ENCODE measurements at regions not wholly inside any gene's neighbourhood (a gene's known extent, or its start where the extent isn't known, plus 50 kb on each side); places are given as distances from the start of the nearest gene placed in this dataset.

GRCh38 chr13:21837288-21837687 is 166.4 kb downstream of the FGF9 start:
- Mint-ChIP-seq H3K4me1 (peaks cover 59% of the 10 kb centered on the region), H3K4me3 (no peak overlapping the region), H3K27me3 (ENCODE audit: low read depth) (no peaks in the 10 kb centered on the region), H3K9me3 (no peaks in the 10 kb centered on the region), H3K36me3 (no peaks in the 10 kb centered on the region), H3K27ac (peak overlapping the region; percentile 95)
- TF ChIP-seq, protein P1, sequence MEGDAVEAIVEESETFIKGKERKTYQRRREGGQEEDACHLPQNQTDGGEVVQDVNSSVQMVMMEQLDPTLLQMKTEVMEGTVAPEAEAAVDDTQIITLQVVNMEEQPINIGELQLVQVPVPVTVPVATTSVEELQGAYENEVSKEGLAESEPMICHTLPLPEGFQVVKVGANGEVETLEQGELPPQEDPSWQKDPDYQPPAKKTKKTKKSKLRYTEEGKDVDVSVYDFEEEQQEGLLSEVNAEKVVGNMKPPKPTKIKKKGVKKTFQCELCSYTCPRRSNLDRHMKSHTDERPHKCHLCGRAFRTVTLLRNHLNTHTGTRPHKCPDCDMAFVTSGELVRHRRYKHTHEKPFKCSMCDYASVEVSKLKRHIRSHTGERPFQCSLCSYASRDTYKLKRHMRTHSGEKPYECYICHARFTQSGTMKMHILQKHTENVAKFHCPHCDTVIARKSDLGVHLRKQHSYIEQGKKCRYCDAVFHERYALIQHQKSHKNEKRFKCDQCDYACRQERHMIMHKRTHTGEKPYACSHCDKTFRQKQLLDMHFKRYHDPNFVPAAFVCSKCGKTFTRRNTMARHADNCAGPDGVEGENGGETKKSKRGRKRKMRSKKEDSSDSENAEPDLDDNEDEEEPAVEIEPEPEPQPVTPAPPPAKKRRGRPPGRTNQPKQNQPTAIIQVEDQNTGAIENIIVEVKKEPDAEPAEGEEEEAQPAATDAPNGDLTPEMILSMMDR (IDR thresholded peaks at IDR 0.05; ENCODE audit: unreplicated experiment), result no peak
- no peak for DNase-seq (ENCODE audit: low spot score in 2 of 2, unreplicated experiment in 2 of 2)

- Mint-ChIP-seq H3K27me3 (ENCODE audit: low read depth) (no peaks in the 10 kb centered on the region), H3K4me1 (peaks cover 58% of the 10 kb centered on the region)
Measured at GRCh38 chr13:21837841-21838551, 167.1 kb downstream of the FGF9 start.

GRCh38 chr13:21846605-21847004 is 175.7 kb downstream of the FGF9 start:
- no peak overlapping the region for H3K27ac Mint-ChIP-seq
- H3K36me3 Mint-ChIP-seq, result no peaks in the 10 kb centered on the region
- TF ChIP-seq, protein P1 (IDR thresholded peaks at IDR 0.05; ENCODE audit: unreplicated experiment), result no peak
- peaks cover 5% of the 10 kb centered on the region for H3K9me3 Mint-ChIP-seq
- no peak overlapping the region for H3K4me3 Mint-ChIP-seq
- no peak for DNase-seq (ENCODE audit: low spot score in 2 of 2, unreplicated experiment in 2 of 2)
- peaks cover under 1% of the 10 kb centered on the region for H3K4me1 Mint-ChIP-seq
- no peaks in the 10 kb centered on the region for H3K27me3 Mint-ChIP-seq (ENCODE audit: low read depth)

More at GRCh38 chr13:21837841-21838551, 167.1 kb downstream of the FGF9 start:
- peak overlapping the region; percentile 95 for H3K27ac Mint-ChIP-seq
- peak overlapping the region; percentile 38 for H3K4me3 Mint-ChIP-seq
- H3K9me3 Mint-ChIP-seq, result no peaks in the 10 kb centered on the region
- TF ChIP-seq, protein P1 (IDR thresholded peaks at IDR 0.05; ENCODE audit: unreplicated experiment), result no peak
- H3K36me3 Mint-ChIP-seq, result no peaks in the 10 kb centered on the region
- DNase-seq (ENCODE audit: low spot score in 2 of 2, unreplicated experiment in 2 of 2), result no peak

GRCh38 chr13:21849323-21849722 is 178.4 kb downstream of the FGF9 start:
- H3K27ac Mint-ChIP-seq, result no peak overlapping the region
- H3K36me3 Mint-ChIP-seq, result no peaks in the 10 kb centered on the region
- peaks cover 10% of the 10 kb centered on the region for H3K4me1 Mint-ChIP-seq
- peaks cover 5% of the 10 kb centered on the region for H3K9me3 Mint-ChIP-seq
- TF ChIP-seq, protein P1 (IDR thresholded peaks at IDR 0.05; ENCODE audit: unreplicated experiment), result peak; percentile 51
- DNase-seq (ENCODE audit: low spot score in 2 of 2, unreplicated experiment in 2 of 2), result no peak
- no peaks in the 10 kb centered on the region for H3K27me3 Mint-ChIP-seq (ENCODE audit: low read depth)
- H3K4me3 Mint-ChIP-seq, result no peak overlapping the region

GRCh38 chr13:21850013-21851006 is 179.4 kb downstream of the FGF9 start:
- TF ChIP-seq, protein P1 (IDR thresholded peaks at IDR 0.05; ENCODE audit: unreplicated experiment), result no peak
- H3K36me3 Mint-ChIP-seq, result no peaks in the 10 kb centered on the region
- H3K4me3 Mint-ChIP-seq, result no peak overlapping the region
- peaks cover 10% of the 10 kb centered on the region for H3K4me1 Mint-ChIP-seq
- no peak for DNase-seq (ENCODE audit: low spot score in 2 of 2, unreplicated experiment in 2 of 2)
- no peaks in the 10 kb centered on the region for H3K27me3 Mint-ChIP-seq (ENCODE audit: low read depth)
- no peak overlapping the region for H3K27ac Mint-ChIP-seq
- H3K9me3 Mint-ChIP-seq, result peaks cover 5% of the 10 kb centered on the region

Data from mesothelial cell of epicardium (in vitro differentiated cells).